ENCODE measurements at regions not wholly inside any gene's neighbourhood (a gene's known extent, or its start where the extent isn't known, plus 50 kb on each side); places are given as distances from the start of the nearest gene placed in this dataset.

- no peaks in the 10 kb centered on the region for H3K27me3 Mint-ChIP-seq
- TF ChIP-seq CTCF (IDR thresholded peaks at IDR 0.05; ENCODE audit: unreplicated experiment) = no peak
- DNase-seq (ENCODE audit: low spot score, unreplicated experiment) = no peak
- H3K27ac Mint-ChIP-seq = no peak overlapping the region
- H3K9me3 Mint-ChIP-seq (ENCODE audit: low read depth) = no peaks in the 10 kb centered on the region
- no peaks in the 10 kb centered on the region for H3K36me3 Mint-ChIP-seq (ENCODE audit: insufficient read depth)
- H3K4me3 Mint-ChIP-seq (ENCODE audit: low read depth) = no peak overlapping the region
- no peaks in the 10 kb centered on the region for H3K4me1 Mint-ChIP-seq (ENCODE audit: low read depth)
These were observed 393.8 kb downstream of the LIG4 start for GRCh38 chr13:107821492-107821891.

GRCh38 chr13:107819071-107819470 lies 396.3 kb downstream of the LIG4 start:
- H3K27ac Mint-ChIP-seq = no peak overlapping the region
- H3K9me3 Mint-ChIP-seq (ENCODE audit: low read depth) = no peaks in the 10 kb centered on the region
- H3K36me3 Mint-ChIP-seq (ENCODE audit: insufficient read depth) = no peaks in the 10 kb centered on the region
- no peak for TF ChIP-seq CTCF (IDR thresholded peaks at IDR 0.05; ENCODE audit: unreplicated experiment)
- H3K4me3 Mint-ChIP-seq (ENCODE audit: low read depth) = no peak overlapping the region
- H3K27me3 Mint-ChIP-seq = no peaks in the 10 kb centered on the region
- no peaks in the 10 kb centered on the region for H3K4me1 Mint-ChIP-seq (ENCODE audit: low read depth)
- DNase-seq (ENCODE audit: low spot score, unreplicated experiment) = no peak

- H3K27ac Mint-ChIP-seq = no peak overlapping the region
- H3K4me1 Mint-ChIP-seq (ENCODE audit: low read depth) = no peaks in the 10 kb centered on the region
- DNase-seq (ENCODE audit: low spot score, unreplicated experiment) = no peak
- no peaks in the 10 kb centered on the region for H3K36me3 Mint-ChIP-seq (ENCODE audit: insufficient read depth)
- TF ChIP-seq CTCF (IDR thresholded peaks at IDR 0.05; ENCODE audit: unreplicated experiment) = no peak
- no peak overlapping the region for H3K4me3 Mint-ChIP-seq (ENCODE audit: low read depth)
- no peaks in the 10 kb centered on the region for H3K27me3 Mint-ChIP-seq
- no peaks in the 10 kb centered on the region for H3K9me3 Mint-ChIP-seq (ENCODE audit: low read depth)
These were observed 397.6 kb downstream of the LIG4 start for GRCh38 chr13:107817647-107818287.

- no peaks in the 10 kb centered on the region for H3K27me3 Mint-ChIP-seq
- no peak for DNase-seq (ENCODE audit: low spot score, unreplicated experiment)
These were observed 403.3 kb downstream of the LIG4 start for GRCh38 chr13:107812014-107812412.

GRCh38 chr13:107811233-107812013 lies 403.9 kb downstream of the LIG4 start:
- no peaks in the 10 kb centered on the region for H3K27me3 Mint-ChIP-seq
- no peaks in the 10 kb centered on the region for H3K9me3 Mint-ChIP-seq (ENCODE audit: low read depth)
- H3K36me3 Mint-ChIP-seq (ENCODE audit: insufficient read depth) = no peaks in the 10 kb centered on the region
- no peak overlapping the region for H3K4me3 Mint-ChIP-seq (ENCODE audit: low read depth)
- H3K4me1 Mint-ChIP-seq (ENCODE audit: low read depth) = no peaks in the 10 kb centered on the region
- no peak overlapping the region for H3K27ac Mint-ChIP-seq
- DNase-seq (ENCODE audit: low spot score, unreplicated experiment) = no peak
- TF ChIP-seq CTCF (IDR thresholded peaks at IDR 0.05; ENCODE audit: unreplicated experiment) = no peak

More at GRCh38 chr13:107812014-107812412, 403.3 kb downstream of the LIG4 start:
- Mint-ChIP-seq H3K4me1 (ENCODE audit: low read depth) (no peaks in the 10 kb centered on the region), H3K9me3 (ENCODE audit: low read depth) (no peaks in the 10 kb centered on the region), H3K27ac (no peak overlapping the region), H3K4me3 (ENCODE audit: low read depth) (no peak overlapping the region), H3K36me3 (ENCODE audit: insufficient read depth) (no peaks in the 10 kb centered on the region)
- TF ChIP-seq CTCF (IDR thresholded peaks at IDR 0.05; ENCODE audit: unreplicated experiment) = no peak

Measured in progenitor cell of endocrine pancreas (in vitro differentiated cells).